Vagina (tissue), 2 donors: ENCODE measurements at regions not wholly inside any gene's neighbourhood (a gene's known extent, or its start where the extent isn't known, plus 50 kb on each side); places are given as distances from the start of the nearest gene placed in this dataset.

Experiments
- CTCF ChIP-seq, 3 experiments: fragments of 450-650 bp in 2 of 3; fragments of 200-600 bp in 1 of 3; sonication (generic) in 1 of 3; IDR thresholded peaks; one replicate each; pipeline ENCODE4 v1.5.1; 2017 to 2019; ENCODE audit warnings: antibody characterized with exemption in 3 of 3, mild to moderate bottlenecking in 2 of 3, moderate library complexity in 2 of 3
- POLR2A ChIP-seq, 2 donors: fragments of 450-650 bp; IDR thresholded peaks; one replicate each; pipeline ENCODE4 v1.6.1; 2017; ENCODE audit warnings: antibody characterized with exemption in 2 of 2, mild to moderate bottlenecking in 2 of 2, moderate library complexity in 2 of 2
- POLR2AphosphoS5 ChIP-seq, 2 donors: sonication (generic); formaldehyde crosslinking; IDR thresholded peaks; one replicate each; pipeline ENCODE4 v1.9.0; 2017; ENCODE audit warnings: antibody characterized with exemption in 2 of 2, mild to moderate bottlenecking in 2 of 2, low read depth in 1 of 2; ENCODE audit not compliant: insufficient read depth in 1 of 2

- TF ChIP-seq CTCF (IDR thresholded peaks at IDR 0.05) (no peak), POLR2A (IDR thresholded peaks at IDR 0.05) (no peak), POLR2AphosphoS5 (IDR thresholded peaks at IDR 0.05; ENCODE audit: insufficient read depth in 1 of 2, low read depth in 1 of 2) (no peak)
Measured at GRCh38 chr5:74365723-74366122, 274.8 kb downstream of the ENC1 start.
